HG03565 (cell line): ENCODE measurements at regions not wholly inside any gene's neighbourhood (a gene's known extent, or its start where the extent isn't known, plus 50 kb on each side); places are given as distances from the start of the nearest gene placed in this dataset.

ENCODE experiments used
- ATAC-seq: cut with Tn5 transposase; IDR thresholded peaks from one replicate; pipeline ENCODE4 v1.9.1; 2021; ENCODE audit warnings: mild to moderate bottlenecking, moderate library complexity; ENCODE audit not compliant: unreplicated experiment

DNA sequence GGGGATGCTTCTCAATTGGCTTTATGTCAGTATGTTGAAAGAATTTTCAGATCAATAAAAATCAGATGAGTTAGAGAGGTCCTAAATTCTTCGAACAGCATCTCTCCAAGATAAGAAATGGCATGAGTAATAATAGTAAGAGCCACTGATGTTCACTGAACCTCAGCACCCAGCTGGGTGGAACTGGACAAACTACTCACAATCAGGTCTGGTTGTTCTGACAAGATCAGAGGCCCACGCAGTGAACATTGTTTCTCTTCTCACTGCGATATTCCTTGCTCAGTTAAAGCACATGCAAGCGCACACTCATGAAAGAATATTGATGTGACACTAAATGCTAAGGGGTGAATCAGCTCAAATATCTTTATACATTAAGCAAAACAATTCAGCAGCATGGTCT lies 351.0 kb upstream of the AMELY start:
- no peak for ATAC-seq

DNA sequence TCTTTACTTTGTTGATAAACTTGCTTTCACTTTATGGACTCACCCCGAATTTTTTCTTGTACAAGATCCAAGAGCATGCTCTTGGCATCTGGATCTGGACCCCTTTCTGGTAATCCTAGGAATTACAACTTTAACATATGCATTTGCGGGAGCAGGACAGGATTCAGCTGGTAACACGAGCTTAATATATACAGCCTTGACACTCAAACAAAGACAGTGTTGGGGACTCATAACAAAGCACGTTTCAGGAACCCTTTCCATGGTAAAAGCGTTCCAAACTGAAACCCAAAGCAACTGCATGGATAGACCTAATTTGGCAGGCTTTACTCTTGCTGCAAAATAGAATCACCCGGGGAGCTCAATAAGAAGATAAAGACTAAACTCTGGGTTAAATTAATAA lies 349.7 kb upstream of the AMELY start:
- ATAC-seq = no peak

- ATAC-seq = no peak
Observed at GRCh38 chrY:7240101-7240500, 328.5 kb upstream of the AMELY start.

- ATAC-seq = no peak
Observed at GRCh38 chrY:7211971-7212370, 300.4 kb upstream of the AMELY start.

GRCh38 chrY:7204456-7204855 lies 292.9 kb upstream of the AMELY start:
- ATAC-seq = no peak

DNA sequence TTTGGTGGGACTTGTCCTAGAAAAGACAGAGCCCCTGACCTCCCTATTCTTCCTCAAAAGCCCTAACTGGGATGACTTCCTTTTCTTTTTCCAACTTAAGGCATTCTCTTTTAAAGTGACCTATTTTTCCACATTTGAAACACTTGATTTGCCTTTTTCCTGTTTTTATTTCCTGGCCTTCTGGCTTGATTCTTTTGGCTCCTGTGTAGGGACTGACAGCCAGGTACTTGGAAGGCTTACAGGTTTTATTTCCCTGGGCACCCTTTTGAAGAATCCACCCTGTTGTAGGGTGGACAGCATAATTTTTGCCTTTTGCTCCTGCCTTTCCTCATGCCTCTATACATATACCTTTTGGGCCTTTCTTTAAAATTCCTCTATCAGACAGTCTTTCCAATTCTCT lies 271.0 kb upstream of the AMELY start:
- no peak for ATAC-seq

- ATAC-seq = no peak
Observed at GRCh38 chrY:7177631-7178030, 266.1 kb upstream of the AMELY start.

DNA sequence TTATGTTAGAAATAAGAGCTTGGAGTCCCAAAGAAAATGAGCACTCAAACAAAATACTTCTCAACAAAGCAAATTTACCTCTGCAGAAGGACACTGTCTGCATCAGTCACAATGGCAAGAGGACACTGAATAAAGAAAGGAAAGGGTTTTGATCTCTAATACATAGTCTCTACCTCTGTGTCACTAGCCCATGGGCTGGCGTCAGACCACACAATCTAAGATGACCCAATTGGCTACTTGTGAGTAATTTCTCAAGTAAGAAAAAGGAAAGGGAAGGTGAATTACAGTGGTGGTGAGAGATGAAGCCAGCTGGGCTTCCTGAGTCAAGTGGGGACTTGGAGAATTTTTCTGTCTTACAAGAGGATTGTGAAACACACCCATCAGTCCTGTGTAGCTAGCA lies 257.9 kb upstream of the AMELY start:
- no peak for ATAC-seq

DNA sequence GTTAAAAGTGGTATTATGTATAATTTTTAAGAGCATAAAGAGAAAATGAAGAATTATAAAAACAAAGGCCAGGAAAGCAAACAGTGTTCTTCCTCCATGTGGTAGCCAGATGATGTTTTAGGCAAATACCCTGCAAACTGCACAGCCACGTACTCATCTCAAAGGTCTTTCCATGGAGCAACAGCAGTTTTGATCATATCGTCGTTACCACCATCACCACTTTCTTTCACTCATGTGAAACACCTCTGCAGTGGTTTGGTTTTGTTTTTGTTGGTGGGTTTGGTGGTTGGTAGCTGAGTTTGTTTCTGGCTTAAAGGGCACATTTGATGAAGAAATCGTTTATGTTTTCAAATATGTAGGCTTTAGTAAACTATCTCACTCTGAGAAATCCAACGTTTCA lies 229.9 kb upstream of the AMELY start:
- no peak for ATAC-seq
